SU-DHL-6 (cell line): ENCODE measurements at regions not wholly inside any gene's neighbourhood (a gene's known extent, or its start where the extent isn't known, plus 50 kb on each side); places are given as distances from the start of the nearest gene placed in this dataset.

Experiments used
- H2AFZ ChIP-seq: fragments of 200-600 bp; sonication (generic); 2 replicates; pipeline ENCODE4 v1.6.1; 2014; ENCODE audit warnings: low read depth, mild to moderate bottlenecking, moderate library complexity, mixed read lengths, antibody characterized with exemption, low read length; ENCODE audit not compliant: severe bottlenecking
- H3F3A ChIP-seq: fragments of 200-600 bp; shearing (Covaris generic); 2 replicates; pipeline ENCODE4 v1.6.0; 2016; ENCODE audit warnings: antibody characterized with exemption, mild to moderate bottlenecking; ENCODE audit not compliant: insufficient read depth
- H3K27ac ChIP-seq: fragments of 200-600 bp; sonication (generic); 2 replicates; pipeline ENCODE4 v1.5.1; 2016; ENCODE audit warnings: low read depth, mild to moderate bottlenecking, low read length, moderate library complexity, mixed read lengths
- H3K27me3 ChIP-seq: fragments of 200-600 bp; sonication (generic), shearing (Covaris generic); 2 replicates; pipeline ENCODE4 v1.6.0; 2014; ENCODE audit warnings: mild to moderate bottlenecking, low read length
- H3K36me3 ChIP-seq: fragments of 200-600 bp; sonication (generic); 2 replicates; pipeline ENCODE4 v1.6.1; 2014; ENCODE audit warnings: mild to moderate bottlenecking, low read length, mixed read lengths
- H3K4me2 ChIP-seq: fragments of 300-600, 200-600 bp; shearing (Covaris generic), sonication (generic); 2 replicates; pipeline ENCODE4 v1.6.0; 2014; ENCODE audit warnings: low read length, low read depth, mild to moderate bottlenecking; ENCODE audit not compliant: poor library complexity, severe bottlenecking
- H3K4me3 ChIP-seq: fragments of 200-600 bp; sonication (generic); 2 replicates; pipeline ENCODE4 v1.5.1; 2014; ENCODE audit warnings: antibody characterized with exemption, low read length, mild to moderate bottlenecking, mixed read lengths; ENCODE audit not compliant: insufficient read depth, poor library complexity, severe bottlenecking
- H3K79me2 ChIP-seq: fragments of 200-600 bp; sonication (generic); 2 replicates; pipeline ENCODE4 v1.6.1; 2014; ENCODE audit warnings: mild to moderate bottlenecking, low read length, moderate library complexity; ENCODE audit not compliant: insufficient read depth
- H3K9ac ChIP-seq: fragments of 200-600 bp; sonication (generic); 2 replicates; pipeline ENCODE4 v1.7.0; 2014; ENCODE audit warnings: mild to moderate bottlenecking, low read length
- H3K9me2 ChIP-seq: fragments of 200-600 bp; sonication (generic); replicated peaks from 2 replicates; pipeline ENCODE4 v1.6.1; 2014; ENCODE audit warnings: low read length; ENCODE audit not compliant: insufficient read depth
- H3K9me3 ChIP-seq: fragments of 200-600 bp; sonication (generic); 2 replicates; pipeline ENCODE4 v1.6.1; 2014; ENCODE audit warnings: low read length, mixed read lengths; ENCODE audit not compliant: insufficient read depth
- H4K20me1 ChIP-seq: fragments of 200-600 bp; sonication (generic); 2 replicates; pipeline ENCODE4 v1.6.1; 2014; ENCODE audit warnings: low read depth, mild to moderate bottlenecking, antibody characterized with exemption, low read length, moderate library complexity, mixed read lengths
- CTCF ChIP-seq: fragments of 200-600 bp; sonication (generic); IDR thresholded peaks from one replicate; pipeline ENCODE4 v1.5.1; 2017; ENCODE audit warnings: antibody characterized with exemption, mild to moderate bottlenecking, low read length, moderate library complexity; ENCODE audit not compliant: insufficient read depth, poor library complexity, severe bottlenecking
- EZH2phosphoT487 ChIP-seq: fragments of 200-600 bp; sonication (generic), shearing (Covaris generic); conservative IDR thresholded peaks from 2 replicates; pipeline ENCODE4 v1.6.1; 2018; ENCODE audit warnings: mild to moderate bottlenecking, antibody characterized with exemption, low read length, moderate library complexity, mixed read lengths

DNA sequence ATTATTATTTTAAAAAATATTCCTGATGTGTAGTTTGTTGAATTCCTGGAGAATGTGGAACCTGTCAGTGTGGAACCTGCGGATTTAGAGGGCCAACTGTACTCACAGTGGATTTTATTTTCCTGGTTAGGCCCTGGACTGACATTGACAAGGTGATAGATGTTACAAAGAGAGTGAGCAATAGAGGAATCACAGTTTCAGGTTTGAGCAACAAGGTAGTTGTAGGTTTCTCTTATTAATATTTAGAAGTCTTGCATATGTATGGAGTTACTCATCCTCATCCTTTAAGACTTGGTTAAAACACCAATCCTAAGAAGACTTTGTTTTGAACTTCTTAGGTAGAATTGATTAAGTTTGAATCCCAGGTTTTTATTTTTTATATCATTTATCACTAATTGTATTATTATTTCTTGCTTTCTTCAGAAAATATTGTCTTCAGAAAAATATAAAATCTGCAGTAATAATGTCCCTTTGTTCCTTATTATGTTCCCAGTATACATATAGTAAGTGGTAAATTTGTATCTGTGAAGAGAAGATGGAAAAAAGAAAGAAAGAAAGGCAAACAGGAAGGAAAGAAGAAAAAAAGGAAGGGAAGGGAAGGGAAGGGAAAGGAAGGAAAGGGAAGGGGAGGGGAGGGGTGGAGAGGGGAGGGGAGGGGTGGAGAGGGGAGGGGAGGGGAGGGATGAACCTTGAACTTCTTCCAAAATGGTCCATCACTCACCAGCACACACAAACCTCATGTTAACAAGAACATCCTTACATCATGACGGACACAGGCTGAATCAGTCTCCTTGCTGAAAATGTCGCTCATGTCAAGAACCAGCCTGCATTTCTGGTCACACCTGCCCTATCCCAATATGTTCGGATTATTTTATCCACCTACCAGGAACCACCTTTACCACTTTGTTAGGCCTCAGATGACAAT, 867.2 kb downstream of the CDH11 start:
- H4K20me1 ChIP-seq = no peaks in the 10 kb centered on the region
- H3K4me3 ChIP-seq = no peak overlapping the region
- H3K9ac ChIP-seq = no peak overlapping the region
- H2AFZ ChIP-seq = no peak overlapping the region
- no peak overlapping the region for H3K4me2 ChIP-seq
- no peak overlapping the region for H3K27ac ChIP-seq
- H3K9me3 ChIP-seq = no peaks in the 10 kb centered on the region
- H3K79me2 ChIP-seq = no peaks in the 10 kb centered on the region
- TF ChIP-seq CTCF = no peak
- TF ChIP-seq EZH2phosphoT487 = no peak
- no peaks in the 10 kb centered on the region for H3K36me3 ChIP-seq
- no peaks in the 10 kb centered on the region for H3K27me3 ChIP-seq
- H3K9me2 ChIP-seq = no peaks in the 10 kb centered on the region
- no peaks in the 10 kb centered on the region for H3F3A ChIP-seq

DNA sequence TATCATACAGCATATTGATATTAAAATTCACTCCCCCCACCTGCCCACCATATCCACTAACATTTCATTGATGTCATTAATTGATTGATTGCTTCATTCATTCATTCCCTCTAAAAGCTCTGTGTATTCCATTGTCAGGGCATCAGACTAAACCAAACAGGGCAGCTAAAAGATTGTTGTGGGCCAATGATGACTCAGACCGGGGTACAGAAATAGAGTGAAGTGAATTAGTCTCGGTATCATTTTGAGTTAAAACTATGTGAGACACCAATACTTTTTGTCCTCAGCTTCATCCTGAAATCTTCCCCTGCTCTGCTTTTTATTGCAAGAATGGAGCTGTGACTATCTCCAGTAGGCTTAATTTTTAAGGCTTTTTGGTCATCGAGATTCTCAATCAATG, 868.3 kb downstream of the CDH11 start:
- H3K79me2 ChIP-seq = no peaks in the 10 kb centered on the region
- H3K4me2 ChIP-seq = no peak overlapping the region
- H3K27ac ChIP-seq = no peak overlapping the region
- H3K9ac ChIP-seq = no peak overlapping the region
- no peaks in the 10 kb centered on the region for H3K36me3 ChIP-seq
- no peak overlapping the region for H3K4me3 ChIP-seq
- no peaks in the 10 kb centered on the region for H3F3A ChIP-seq
- H3K27me3 ChIP-seq = no peaks in the 10 kb centered on the region
- no peaks in the 10 kb centered on the region for H4K20me1 ChIP-seq
- no peak overlapping the region for H2AFZ ChIP-seq
- H3K9me3 ChIP-seq = no peaks in the 10 kb centered on the region
- no peak for TF ChIP-seq EZH2phosphoT487
- no peaks in the 10 kb centered on the region for H3K9me2 ChIP-seq

DNA sequence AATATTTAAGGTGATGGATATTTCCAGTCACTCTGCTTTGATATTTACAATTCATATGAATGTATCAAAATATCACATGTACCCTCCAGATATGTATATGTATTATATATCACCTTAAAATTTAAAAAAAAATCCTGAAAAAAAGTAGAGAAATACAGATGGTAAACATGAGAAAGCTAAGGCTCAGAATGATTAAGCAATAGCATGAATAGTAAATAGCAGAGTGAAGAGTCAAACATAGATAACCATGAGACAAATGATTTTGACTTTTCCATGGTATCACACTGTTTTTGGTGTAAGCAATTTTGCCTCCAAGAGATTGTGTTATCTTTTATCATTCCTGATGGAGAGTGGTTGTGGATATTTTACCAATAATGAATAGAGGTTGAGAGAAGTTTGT, 868.8 kb downstream of the CDH11 start:
- Histone ChIP-seq H3K36me3 (no peaks in the 10 kb centered on the region), H3K27me3 (no peaks in the 10 kb centered on the region), H3K9ac (no peak overlapping the region), H3F3A (no peaks in the 10 kb centered on the region), H3K4me3 (no peak overlapping the region), H3K79me2 (no peaks in the 10 kb centered on the region), H2AFZ (no peak overlapping the region), H3K27ac (no peak overlapping the region), H4K20me1 (no peaks in the 10 kb centered on the region), H3K9me3 (no peaks in the 10 kb centered on the region), H3K4me2 (no peak overlapping the region), H3K9me2 (no peaks in the 10 kb centered on the region)
- TF ChIP-seq EZH2phosphoT487 (no peak), CTCF (no peak)

DNA sequence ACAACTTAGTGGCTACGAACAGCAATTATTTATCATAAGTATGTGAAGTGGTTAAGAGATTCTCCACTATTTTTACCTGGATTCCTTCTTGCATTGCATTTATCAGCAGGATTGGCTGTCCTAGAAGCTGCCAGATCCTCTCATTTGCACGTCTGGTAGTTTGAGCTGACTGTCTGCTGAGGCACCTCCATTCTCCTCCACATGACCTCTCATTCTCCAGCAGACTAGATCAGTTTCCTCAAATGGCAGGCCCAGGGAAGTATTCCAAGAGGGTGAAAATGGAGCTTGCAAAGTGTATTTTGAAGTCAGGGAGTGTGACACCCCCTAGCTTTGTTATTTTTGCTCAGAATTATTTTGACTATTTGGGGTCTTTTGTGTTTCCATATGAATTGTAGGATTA, 870.1 kb downstream of the CDH11 start:
- H3F3A ChIP-seq = no peaks in the 10 kb centered on the region
- H3K36me3 ChIP-seq = no peaks in the 10 kb centered on the region
- H3K27ac ChIP-seq = no peak overlapping the region
- no peak overlapping the region for H3K4me2 ChIP-seq
- H2AFZ ChIP-seq = no peak overlapping the region
- H3K9me3 ChIP-seq = no peaks in the 10 kb centered on the region
- no peaks in the 10 kb centered on the region for H3K9me2 ChIP-seq
- no peak overlapping the region for H3K9ac ChIP-seq
- H3K4me3 ChIP-seq = no peak overlapping the region
- no peaks in the 10 kb centered on the region for H3K79me2 ChIP-seq
- TF ChIP-seq CTCF (no peak), EZH2phosphoT487 (no peak)
- no peaks in the 10 kb centered on the region for H4K20me1 ChIP-seq
- H3K27me3 ChIP-seq = no peaks in the 10 kb centered on the region
